GM21528 (cell line): ENCODE measurements at regions not wholly inside any gene's neighbourhood (a gene's known extent, or its start where the extent isn't known, plus 50 kb on each side); places are given as distances from the start of the nearest gene placed in this dataset.

Experiments
- ATAC-seq: cut with Tn5 transposase; IDR thresholded peaks from one replicate; pipeline ENCODE4 v1.9.1; 2021; ENCODE audit warnings: mild to moderate bottlenecking, moderate library complexity; ENCODE audit not compliant: unreplicated experiment, low FRiP score

GRCh38 chrX:129188231-129188630 is 335.1 kb downstream of the SMARCA1 start:
- no peak for ATAC-seq

DNA sequence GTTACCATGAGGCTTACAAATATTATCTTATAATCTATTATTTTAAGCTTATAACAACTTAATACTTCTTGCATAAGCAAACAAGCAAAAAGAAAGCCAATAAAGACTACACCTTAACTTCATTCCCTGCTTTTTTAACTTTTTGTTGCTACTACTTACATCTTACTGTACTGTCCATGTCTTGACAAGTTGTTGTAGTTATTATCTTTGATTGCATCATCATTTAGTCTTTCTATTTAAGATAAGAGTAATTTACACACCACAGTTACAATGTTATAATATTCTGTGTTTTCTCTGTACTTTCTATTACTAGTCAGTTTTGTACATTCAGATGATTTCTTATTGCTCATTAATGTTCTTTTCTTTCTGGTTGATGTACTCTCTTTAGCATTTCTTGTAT is 346.6 kb downstream of the SMARCA1 start:
- ATAC-seq: no peak

DNA sequence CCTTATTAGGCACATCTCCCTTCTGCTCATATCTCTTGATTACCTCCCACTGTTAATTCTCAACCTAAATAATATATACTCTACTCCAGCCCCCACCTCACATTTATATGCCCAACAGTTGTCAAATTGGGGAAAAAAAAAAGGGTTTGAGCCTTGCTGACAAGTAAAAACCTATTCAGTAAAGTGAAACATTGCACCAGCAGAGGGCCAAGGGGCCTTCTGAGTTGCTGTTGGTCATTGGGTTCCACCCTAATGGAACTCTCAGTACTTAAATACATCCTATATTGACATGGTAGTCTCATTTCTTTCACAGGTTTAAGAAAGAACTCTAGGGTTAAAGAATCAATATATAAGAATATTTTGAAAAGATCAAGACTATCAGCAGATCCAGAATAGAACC is 362.2 kb downstream of the SMARCA1 start:
- ATAC-seq: no peak

DNA sequence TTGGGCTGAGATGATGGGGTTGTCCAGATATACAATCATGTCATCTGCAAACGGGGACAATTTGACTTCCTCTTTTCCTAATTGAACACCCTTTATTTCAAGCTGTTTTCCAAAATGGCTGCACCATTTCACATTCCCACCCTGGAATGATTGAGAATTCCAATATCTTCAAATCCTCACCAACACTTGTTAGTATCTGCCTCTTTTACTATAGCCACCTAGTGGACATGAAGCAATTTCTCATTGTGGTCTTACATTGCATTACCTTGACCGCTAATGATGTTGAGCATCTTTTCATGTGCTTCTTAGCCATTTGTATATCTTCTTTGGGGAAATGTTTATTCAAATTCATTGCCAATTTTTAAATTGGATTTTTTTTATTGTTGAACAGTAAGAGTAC is 364.8 kb downstream of the SMARCA1 start:
- ATAC-seq: no peak

DNA sequence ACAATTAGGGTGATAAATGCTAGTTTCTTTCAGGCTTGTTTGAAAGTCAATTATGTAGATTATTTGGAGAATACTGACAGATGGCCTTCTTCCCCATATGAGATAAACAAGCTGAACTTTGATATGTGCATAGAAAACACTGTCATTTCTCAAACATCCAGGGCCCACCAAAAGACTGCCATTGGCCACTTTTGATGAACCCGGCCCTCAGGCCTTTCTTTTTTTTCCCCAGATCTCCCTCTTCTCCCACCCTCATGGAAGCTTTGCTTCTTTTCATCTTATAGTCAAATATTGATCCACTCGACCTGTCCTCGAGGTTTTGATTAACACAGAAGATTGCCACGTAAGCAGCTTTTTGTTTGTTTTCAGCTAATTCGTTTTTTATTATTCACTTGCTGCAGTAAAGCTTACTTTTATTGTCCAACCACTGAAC is 377.4 kb downstream of the SMARCA1 start:
- ATAC-seq: no peak

- ATAC-seq: no peak
Measured at GRCh38 chrX:129145385-129145784, 377.9 kb downstream of the SMARCA1 start.

DNA sequence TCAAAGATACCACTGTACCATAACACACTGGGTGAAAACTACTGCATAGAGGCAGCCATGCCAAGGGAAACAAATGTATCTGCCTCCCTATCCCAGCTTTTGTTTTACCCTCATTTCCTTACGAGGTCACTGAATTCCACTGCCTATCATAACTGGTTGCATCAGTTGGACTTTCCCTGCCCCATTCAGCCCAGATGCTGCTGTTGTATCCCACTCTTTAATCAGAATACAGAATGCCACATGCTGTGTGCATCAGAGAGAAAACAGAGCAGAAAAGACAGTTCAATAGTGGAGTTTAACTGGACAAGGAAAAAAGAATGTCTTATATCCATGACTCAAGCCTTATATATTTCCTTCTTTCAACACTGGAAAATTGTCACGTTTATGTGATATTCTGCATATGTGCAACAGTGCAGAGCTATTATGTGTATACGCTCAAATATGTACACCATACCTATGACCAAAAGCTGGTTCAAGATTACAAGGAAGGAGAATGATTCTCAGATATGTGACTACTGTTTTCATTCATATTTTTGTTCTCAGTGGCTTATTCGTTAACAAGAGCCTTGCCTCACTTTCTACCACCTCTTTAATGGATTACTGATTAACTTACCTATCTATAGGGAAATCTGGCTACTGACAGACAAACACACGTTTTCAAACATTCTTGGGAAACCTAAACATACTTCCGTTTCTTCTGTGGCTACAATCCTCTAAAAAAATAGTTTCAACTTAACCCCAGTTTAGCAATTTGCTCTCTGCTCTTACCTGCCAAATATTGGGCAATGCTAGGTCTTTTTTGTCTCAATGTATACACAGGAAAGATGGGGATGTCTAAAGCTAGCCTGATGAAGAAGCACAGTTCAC is 378.9 kb downstream of the SMARCA1 start:
- ATAC-seq: no peak

DNA sequence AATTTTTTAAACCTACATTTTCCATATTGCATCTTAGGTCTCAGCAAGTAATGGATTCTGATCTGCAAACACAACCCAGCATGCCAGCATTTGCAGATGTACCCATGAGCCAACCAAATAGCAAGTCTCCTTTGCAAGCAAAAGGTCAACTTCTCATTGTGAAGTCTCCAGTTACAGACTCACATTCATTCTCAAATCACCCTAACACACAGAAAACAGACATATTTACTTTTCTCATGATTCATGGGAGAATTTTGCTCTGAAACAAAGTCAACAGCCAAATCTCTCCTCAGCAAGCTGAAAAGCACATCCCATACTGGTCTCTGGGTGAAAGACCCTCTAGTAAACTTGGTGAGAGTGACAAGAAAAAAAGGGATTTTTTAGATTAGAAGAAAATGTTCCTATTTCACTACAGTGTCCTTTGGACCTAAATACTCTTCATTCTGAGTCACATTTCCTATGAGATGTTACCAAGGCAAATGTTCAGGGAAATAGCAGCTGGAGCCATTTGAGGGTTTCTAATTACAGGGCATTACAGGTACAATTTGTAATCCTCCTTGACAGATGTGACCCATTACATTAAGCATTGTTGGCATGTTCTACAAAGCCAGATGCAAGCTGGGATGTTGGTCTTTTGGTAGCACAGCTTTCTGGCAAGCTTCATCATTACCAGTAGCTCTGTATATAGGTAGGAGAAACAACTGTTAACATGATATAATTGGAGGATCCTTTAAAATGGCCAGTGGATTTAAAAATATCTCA is 383.3 kb downstream of the SMARCA1 start:
- no peak for ATAC-seq

DNA sequence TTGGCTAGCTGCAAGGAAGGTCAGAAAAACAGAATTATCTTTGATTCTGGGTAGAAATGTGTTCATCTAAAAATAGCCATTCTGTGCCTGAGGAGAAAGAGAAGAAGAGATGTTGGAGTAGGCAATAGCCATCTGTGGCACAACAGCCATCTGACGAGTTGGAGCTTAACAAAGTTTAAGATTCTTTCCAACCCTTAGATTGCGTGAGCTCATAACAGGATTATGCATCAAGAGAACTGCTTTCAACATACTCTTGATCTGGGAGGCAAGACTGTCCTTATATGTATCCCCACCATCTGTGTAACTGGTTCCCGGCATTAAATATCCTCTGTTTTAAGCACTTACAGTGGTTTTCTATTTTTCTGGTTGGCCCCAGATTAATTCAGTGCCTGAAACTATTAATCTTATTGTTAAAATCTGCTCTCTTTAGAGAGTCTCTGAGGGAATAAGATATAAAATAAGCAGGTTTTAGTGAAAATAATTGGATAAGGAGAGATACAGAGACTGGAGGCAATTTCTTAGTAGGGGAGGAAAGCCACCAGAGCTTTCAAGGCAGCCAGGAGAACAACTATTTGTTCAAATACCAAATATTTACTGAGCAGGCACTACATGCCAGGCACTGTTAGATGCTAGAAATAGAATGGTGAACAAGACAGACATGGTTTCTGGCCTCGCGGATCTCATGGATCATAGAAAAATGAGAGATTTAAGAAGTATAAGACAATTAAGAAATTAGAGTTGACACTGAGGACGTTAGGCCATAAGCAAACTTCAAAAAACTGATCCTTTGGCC is 398.0 kb downstream of the SMARCA1 start:
- no peak for ATAC-seq

GRCh38 chrX:129123795-129124194 is 399.5 kb downstream of the SMARCA1 start:
- ATAC-seq: no peak

DNA sequence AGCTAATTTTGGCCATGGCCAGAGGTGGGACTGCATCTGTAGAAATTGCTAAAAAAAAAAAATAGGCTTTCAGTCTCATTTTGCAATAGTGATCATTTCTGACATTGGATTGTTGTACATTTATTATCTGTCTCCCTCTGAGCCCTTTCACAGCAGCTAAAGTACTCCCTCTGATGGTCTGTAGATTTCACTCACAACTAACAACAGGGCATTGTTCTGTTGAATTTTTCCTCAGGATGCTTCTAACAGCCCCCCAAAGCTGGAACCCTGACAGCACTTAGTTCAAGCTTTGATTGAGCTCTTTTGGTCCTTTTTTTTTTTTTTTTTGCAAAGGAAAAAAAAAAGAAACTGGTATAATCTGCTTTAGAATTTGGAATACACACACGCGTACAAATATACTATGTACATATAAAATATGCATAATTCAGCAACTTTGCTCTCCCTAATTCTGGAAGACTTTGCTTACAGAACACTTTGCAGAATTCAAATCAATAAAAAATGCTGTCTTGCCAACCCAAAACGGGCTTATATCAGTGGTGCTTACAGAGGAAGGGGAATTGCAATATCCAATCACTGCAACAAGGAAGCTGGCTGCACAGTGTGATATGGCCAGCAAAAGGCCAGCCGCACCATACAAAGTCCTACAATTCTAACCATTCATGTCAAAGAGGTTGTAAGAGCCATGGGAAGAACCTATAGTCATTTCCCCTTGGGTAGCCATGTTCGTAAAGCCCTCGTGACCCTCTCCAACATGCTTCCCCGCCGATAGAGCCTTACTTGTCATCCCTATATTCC is 406.4 kb downstream of the SMARCA1 start:
- no peak for ATAC-seq

DNA sequence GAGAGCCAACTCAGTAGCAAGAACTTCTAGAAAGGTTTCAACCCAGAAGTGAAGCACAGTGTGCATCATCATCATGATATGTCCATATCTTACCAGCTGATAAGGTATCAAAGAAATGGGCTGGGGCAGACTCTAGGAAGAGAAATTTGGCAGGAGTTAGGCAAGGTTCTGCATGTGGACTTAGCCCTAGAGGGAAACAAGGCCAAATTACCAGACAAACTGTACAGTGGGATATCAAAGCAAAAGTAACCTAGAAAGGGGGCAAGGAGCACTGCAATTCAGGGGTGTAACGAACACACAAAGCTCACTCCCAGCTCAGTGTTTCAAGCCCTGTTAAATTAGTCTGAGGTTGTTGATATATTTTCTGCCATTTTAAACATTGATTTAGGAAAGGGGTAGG is 407.4 kb downstream of the SMARCA1 start:
- no peak for ATAC-seq

DNA sequence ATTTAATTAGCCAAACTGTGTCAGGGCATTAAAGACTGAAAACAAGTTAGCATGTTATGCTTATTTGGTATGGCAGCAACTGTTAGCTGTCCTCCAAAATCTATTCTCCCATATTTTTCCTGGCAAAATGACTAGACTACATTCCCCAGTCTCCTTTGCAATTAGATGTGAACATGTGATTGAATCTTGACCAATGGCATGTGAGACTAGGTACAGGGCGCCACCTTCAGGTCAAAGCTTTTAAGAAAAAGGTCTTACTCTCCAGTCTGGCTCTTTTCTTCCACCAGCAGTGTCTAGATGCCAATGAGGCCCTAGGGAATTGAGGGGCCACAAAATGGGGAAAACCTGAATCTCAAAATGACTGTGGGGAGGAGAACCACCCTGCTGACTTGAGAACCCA is 408.2 kb downstream of the SMARCA1 start:
- ATAC-seq: no peak

GRCh38 chrX:129111081-129111798 is 412.1 kb downstream of the SMARCA1 start:
- no peak for ATAC-seq

DNA sequence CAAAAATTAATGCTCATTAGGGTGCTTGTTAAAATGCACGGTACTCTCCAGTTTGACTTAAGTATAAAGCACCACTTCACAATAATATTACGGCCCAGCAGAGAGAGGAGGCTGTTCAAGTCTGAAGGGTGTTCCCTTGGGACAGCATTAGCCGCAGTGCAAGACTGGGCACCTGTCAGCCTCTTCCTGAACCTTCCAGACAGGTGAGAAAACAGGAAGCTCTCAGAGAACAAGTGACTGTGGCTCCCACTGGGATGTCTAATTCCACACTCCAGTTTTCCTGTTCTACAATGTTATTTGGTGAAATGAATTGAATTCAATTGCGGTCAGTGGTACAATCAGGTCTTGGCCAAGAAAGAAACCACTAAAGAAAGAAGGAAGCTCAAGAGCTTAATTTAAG is 414.4 kb downstream of the SMARCA1 start:
- no peak for ATAC-seq

GRCh38 chrX:129099207-129099606 is 424.1 kb downstream of the SMARCA1 start:
- ATAC-seq: no peak

DNA sequence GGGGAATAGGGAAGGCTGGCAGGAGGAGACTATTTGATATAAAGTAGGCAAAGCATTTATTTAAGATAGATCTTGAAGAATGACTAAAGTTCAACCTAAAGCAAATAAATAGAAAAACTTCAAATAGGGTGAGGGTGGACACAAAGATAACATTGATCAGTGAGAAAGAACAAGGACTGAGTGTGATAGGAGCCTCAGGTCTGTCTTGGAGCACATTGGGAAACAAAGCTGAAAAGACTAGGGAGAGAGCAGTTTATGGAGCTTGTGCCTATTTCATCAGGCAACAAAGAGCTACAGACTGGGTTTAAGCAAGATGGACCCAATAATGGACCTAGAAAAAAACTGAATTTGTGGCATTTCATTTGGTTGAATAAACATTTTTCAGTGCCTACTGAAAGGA is 425.6 kb downstream of the SMARCA1 start:
- ATAC-seq: no peak

DNA sequence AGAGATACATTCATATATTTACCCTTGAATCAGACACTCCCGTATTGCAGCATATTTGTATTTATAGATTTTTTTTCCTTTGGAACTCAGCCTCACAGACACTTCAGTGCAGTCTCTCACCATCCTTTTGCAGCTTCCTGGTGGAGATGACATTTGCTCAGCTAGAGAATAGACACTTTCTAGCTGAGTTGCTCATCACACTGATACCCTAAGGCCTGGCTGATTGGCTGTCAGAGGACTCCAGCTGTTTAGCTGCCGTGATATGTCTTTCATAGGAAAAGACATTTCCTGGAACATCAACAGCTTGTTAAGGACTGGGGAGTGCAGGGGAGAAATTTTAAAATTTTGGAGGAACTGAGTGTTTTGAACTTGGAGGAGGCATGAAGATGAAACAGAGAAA is 429.6 kb downstream of the SMARCA1 start:
- no peak for ATAC-seq

GRCh38 chrX:129092757-129093156 is 430.5 kb downstream of the SMARCA1 start:
- no peak for ATAC-seq

DNA sequence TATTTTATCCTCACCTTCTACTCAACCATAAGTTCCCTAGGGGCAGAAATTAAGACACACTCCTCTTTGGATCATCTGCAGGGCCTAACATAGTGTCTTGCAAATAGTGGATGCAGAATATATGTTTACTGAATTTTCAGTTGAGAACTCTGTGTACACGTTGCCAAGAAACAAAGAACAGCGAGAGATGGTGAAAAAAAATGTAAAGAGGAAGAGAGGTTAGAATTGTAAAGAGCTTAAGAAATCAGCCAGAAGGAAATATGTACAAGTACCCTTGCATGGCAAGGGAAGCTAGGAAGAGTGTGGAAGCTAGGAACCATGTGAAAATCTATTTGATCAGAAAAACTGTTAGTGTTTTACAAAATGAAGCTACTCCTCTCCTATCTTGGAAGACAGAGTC is 431.0 kb downstream of the SMARCA1 start:
- no peak for ATAC-seq
